Smooth muscle cell of the brain vasculature (primary cell): ENCODE measurements at regions not wholly inside any gene's neighbourhood (a gene's known extent, or its start where the extent isn't known, plus 50 kb on each side); places are given as distances from the start of the nearest gene placed in this dataset.

Experiments used
- DNase-seq: peaks from one replicate; pipeline ENCODE4 v3.0.0-alpha.2; 2012; ENCODE audit warnings: low read depth, low spot score

GRCh38 chr1:59083946-59084865 lies 212.7 kb upstream of the FGGY start:
- no peak for DNase-seq

DNA sequence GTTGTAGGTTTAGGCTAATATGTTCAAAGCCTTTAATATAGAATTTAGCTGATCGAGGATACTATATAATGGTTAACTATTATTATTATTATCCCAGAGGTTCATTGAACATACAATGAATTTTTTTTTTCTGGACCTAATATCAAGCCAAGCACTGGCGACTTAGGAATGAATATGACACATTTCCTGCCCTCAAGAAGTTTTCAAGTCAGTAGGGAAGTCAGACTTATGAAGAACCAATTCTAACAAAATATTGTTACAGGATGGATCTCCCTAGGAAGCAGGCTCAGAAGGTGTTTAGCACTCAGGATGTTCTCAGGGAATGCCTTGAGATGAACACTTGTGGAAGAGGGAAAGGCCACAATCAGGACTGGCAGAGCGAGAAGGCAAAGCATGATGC lies 211.8 kb upstream of the FGGY start:
- DNase-seq: no peak

GRCh38 chr1:59089036-59089798 lies 207.7 kb upstream of the FGGY start:
- DNase-seq: no peak

- no peak for DNase-seq
These were observed 206.9 kb upstream of the FGGY start for GRCh38 chr1:59089922-59090457.

DNA sequence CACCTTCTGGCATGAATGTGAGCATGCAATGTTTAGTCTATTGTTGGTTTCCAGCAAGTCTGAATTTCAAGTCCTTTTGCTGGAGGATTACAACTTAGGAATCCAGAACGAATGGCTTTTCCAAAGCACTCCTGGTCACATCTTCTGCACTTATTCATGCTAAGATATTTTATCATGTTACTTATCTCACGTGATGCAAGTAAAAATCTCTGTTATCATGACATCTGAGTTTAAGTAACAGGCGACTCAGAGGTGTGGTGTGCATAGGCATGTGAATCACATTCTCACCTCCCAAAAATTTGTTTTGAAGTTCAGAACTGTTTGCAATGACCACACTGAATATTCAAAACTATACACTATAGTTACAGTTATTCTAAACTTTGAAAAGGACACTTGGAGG lies 204.8 kb upstream of the FGGY start:
- DNase-seq: no peak

GRCh38 chr1:59094001-59094400 lies 202.9 kb upstream of the FGGY start:
- DNase-seq: no peak

GRCh38 chr1:59096501-59096900 lies 200.4 kb upstream of the FGGY start:
- DNase-seq: no peak

GRCh38 chr1:59098655-59099054 lies 198.2 kb upstream of the FGGY start:
- no peak for DNase-seq

- DNase-seq: no peak
These were observed 196.1 kb upstream of the FGGY start for GRCh38 chr1:59100708-59101374.

GRCh38 chr1:59101518-59101917 lies 195.4 kb upstream of the FGGY start:
- no peak for DNase-seq

DNA sequence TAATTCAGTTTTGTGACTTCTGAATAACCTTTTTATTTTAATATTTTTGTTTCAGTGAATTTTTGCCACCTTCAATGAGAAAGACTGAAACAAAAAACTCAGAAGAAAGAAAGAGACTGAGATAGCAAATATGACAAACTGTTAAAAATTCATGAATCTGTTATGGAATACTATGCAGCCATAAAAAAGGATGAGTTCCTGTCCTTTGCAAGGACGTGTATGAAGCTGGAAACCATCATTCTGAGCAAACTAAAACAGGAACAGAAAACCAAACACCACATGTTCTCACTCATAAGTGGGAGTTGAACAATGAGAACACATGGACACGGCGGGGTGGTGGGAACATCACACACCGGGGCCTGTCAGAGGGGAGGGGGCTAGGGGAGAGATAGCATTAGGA lies 193.4 kb upstream of the FGGY start:
- no peak for DNase-seq

DNA sequence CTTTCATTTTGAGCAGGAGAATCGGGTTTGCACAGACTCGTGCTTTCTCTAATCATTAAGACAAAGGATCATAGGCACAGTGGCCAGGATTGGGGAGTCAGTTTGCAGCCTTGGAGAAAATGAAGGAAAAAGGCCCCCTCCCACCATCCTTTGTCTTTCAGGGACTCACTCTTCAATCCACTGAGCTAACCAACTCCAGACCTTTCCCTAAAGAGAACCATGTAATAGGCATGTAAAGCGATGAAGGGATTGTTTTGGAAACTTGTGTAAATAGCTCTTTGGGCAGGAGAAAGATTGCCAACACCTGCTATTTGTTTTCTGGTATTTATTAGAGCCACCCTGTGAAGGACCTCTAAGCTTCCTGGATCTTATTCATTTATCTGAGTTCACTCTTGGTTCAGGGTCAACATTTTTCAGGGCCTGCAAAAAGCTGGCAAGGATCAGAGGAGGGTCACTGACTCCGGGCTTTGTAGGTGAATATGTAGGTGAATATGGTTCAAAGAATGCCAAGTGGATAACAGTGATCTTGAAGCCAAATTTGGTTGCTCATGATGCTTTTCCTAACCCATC lies 192.6 kb upstream of the FGGY start:
- no peak for DNase-seq

DNA sequence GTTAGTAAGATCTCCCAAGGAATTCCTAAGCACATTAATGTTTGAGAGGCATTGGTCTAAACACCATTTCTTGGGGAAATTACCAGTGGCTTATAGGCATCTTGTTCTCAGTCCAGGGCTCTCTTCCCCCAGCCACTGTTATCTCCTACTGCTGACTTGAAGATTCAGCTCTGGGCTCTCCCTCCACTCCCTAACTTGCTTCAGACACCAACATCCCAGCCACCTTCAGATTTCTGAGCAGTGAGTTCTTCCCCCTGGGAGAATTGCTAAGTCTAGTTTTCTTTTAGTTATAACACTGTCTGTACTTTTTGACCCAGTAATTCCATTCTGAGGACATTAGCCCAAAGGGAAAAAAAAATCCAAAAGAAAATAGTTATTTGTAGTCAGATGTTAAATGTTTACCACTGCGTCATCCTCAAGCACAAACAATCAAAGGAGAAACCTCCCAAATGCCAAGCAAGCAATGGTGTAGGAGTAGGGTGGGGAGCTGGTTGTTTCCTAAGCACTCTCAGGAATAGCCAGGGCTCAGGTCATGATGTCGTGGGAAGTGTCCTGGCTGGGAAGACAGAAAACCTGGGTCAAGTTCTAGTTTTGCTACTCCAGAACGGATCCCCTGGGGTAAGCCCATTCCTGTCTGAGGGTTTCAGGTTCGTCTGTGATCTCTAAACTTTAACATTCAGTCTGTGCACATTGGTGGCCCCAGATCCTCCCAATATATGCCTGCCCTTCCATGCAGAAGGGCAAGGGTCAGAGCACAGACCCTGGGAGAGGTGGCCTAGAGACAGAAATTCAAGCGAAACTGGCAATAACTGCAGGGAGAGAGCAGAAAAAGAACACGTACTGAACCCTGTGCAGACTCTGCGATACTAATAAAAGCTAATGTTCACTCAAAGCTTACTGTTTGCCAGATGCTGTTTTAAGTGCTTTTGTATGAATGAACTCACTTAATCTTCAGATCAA lies 191.1 kb upstream of the FGGY start:
- DNase-seq: no peak

DNA sequence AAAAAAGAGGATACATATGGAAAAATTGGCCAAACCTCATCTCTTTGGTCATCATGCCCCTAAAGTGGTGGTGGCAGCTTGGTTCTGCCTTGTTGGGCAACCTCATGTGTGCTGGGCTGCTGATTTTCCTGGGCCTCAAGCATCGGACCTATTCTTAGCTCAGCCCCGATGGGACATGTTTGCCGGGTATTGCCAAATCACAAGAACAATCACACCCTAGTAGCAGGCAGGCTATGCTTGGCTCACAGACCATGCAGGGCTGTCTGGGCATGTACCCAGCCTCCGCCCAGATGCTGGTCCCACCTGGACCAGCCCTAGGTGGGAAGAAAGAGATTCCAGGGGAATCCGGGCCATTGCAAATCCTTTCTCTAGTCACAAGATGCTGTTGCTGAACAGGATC lies 189.4 kb upstream of the FGGY start:
- DNase-seq: no peak

DNA sequence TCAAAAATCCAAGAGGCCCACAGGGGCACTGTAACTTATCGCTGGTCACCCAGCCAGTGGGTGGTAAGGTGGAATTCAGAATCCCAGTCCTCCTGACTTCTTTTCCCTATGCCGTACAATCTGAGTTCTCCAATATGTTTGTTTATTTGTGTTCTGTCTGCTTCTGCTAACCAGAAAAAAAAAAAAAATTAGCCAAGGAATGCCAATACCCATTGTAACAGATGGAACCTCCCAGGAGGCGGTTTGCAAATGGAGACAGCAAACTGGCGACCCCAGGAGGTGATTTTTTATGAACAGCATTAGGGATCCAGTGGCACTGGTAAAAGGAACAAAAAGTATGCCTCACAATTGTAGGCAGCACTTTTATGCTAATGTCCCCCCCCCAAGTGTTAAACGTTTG lies 189.0 kb upstream of the FGGY start:
- DNase-seq: no peak

DNA sequence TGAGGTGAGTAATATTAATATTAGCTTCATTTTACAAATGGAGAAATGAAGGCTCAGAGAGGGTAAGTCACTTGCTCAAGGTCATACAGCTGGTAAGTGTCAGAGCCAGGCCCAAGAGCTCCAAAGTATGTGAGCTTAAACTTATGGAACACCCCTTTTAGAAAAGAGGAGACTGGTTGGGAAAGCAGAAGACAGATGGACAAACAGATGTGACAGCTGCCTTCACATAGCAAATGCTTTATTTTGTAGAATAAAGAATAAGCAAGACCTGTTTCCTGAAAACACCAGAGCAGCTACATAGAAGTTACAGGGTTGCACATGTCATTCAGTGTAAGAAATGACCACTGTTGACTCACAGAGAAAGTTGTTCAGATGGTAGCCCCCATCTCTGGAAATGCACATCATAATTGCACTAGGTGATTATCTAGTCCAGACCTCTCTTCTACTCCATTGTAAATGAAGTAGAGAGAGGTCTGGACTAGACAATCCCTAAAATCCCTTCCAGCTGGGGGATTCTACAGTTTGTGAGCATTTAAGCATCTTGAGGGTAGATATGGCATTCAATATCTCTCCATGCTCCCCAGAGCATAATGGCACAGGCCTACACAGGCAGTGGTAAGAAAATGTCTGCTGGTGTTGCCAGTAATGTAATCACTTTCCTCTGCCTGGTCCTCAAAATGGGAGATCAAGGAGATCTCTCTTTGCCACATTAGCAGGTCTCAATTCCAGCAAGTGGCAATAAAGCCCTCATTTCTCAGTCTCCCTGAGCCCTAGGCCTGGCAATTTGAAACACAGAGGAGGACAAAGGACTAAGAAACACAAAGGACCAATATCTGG lies 188.2 kb upstream of the FGGY start:
- DNase-seq: no peak

DNA sequence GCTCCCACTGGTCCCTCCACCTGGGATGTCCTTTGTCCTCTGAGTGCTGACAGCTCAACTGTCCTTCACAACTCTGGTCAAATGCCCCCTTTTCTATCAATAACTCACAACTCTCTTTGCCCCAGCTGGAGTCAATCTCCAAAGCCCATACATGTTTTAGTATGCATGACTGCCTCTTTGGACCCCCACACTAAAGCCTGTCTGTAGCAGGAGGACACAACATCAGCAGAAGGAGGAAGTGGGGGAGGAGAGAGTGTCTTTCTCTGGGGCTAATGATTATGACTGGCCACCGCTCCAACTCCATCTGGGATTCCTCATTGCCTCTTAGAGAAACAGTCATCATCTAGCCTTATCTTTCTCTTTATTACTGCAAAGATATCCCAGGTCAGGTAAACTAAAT lies 186.6 kb upstream of the FGGY start:
- no peak for DNase-seq

DNA sequence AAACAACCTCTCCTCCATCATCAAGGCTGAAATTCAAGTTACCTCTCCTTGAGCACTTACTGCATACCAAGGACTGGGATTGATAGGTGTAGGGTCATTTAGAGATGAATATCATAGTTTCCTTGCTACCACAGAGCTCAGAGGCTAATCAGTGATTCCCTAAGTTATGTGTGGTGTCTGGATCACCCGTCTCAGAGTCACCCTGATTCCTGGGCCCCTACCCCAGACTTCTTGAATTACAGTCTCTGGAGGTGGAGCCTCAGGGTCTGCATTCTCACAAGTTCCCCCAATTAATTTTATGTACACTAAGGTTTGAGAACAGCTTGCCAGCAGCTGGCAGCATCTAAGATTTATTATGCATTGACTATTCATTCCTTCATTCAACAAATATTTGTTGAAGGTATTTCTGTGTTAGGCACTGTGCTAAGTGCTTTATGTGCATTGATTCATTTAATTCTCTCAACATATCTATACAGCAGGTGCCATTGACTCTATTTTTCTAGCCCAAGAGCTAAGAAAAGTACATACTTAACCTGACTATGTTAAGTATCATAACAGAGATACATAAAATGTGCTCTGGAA lies 182.9 kb upstream of the FGGY start:
- DNase-seq: no peak

- no peak for DNase-seq
These were observed 181.0 kb upstream of the FGGY start for GRCh38 chr1:59115865-59116264.
